Pancreas (tissue), 10 donors: ENCODE measurements at regions not wholly inside any gene's neighbourhood (a gene's known extent, or its start where the extent isn't known, plus 50 kb on each side); places are given as distances from the start of the nearest gene placed in this dataset.

Experiments
- ATAC-seq, 4 donors: fragments of 200-7000 bp; cut with Tn5 transposase; one replicate each; pipeline versions ENCODE4 v1.8.0 to v1.9.1; 2020; ENCODE audit warnings: mild to moderate bottlenecking in 4 of 4, moderate library complexity in 4 of 4
- DNase-seq, 6 donors: peaks; one replicate each; pipeline ENCODE4 v3.0.0-alpha.2; 2020
- FAIRE-seq: peaks from 2 replicates; lab custom pipeline; 2012; peaks lifted over from hg19 to GRCh38; lab: Jason Lieb, UNC
- H3K27ac ChIP-seq, 4 donors: fragments of 200-600 bp; sonication (generic); 1 replicate in 3 of 4; 2 replicates in 1 of 4; pipeline versions ENCODE4 v1.5.0 to v1.8.0; 2020
- H3K27me3 ChIP-seq, 4 donors: fragments of 200-600 bp; one replicate each; pipeline ENCODE4 v1.8.0; 2021
- H3K36me3 ChIP-seq, 3 donors: fragments of 200-600 bp; sonication (generic) in 1 of 3; one replicate each; pipeline versions ENCODE4 v1.5.0 to v1.8.0; 2020 to 2021
- H3K4me1 ChIP-seq, 3 donors: fragments of 200-600 bp; one replicate each; pipeline ENCODE4 v1.8.0; 2021
- H3K4me3 ChIP-seq, 4 donors: fragments of 200-600 bp; sonication (generic) in 2 of 4; one replicate each; pipeline versions ENCODE4 v1.5.0 to v1.8.0; 2020 to 2021
- H3K9me3 ChIP-seq, 4 donors: fragments of 200-600 bp; one replicate each; pipeline ENCODE4 v1.8.0; 2021
- CTCF ChIP-seq, 4 donors: fragments of 200-600 bp; sonication (generic) in 3 of 4; IDR thresholded peaks; one replicate each; pipeline versions ENCODE4 v1.5.0 to v1.8.0; 2021; ENCODE audit warnings: antibody characterized with exemption in 4 of 4
- WGBS, 2 donors: extraction: QIAGEN DNeasy Blood & Tissue Kit; methylation state at CpG; one replicate each; pipeline ENCODE4 v1.1.7; 2013; 5-methylcytosine and 5-hydroxymethylcytosine counted together
- intact Hi-C, 3 donors: fragments of 100-400 bp; cut with DNase I; formaldehyde crosslinking; loops; one replicate each; pipeline versions ENCODE4 v1.11.1 to v1.14.2; 2022
- donor health status: healthy with polysubstance abuse.
- donor health status: DM: no; HTN: no; CAD: no; lungs with moderate emphysema.
- donor health status: DM: no; HTN: no; CAD: no.
- donor health status: control.
- donor health status: control.
- donor health status: Bipolar disorder and iron deficiency.
- donor health status: DM: yes; HTN: yes; CAD: no.
- donor health status: DM: no; HTN: no; CAD: no.
- donor health status: DM: no; HTN: no; CAD: no.
- donor health status: DM: yes; HTN: yes; CAD: no.

GRCh38 chr5:145637396-145637795, 197.7 kb downstream of the PRELID2 start:
- intact Hi-C loops = no loop called here
- TF ChIP-seq CTCF (IDR thresholded peaks at IDR 0.05) = no peak
- H3K27me3 ChIP-seq = no peaks in the 10 kb centered on the region

GRCh38 chr5:145636371-145636770, 198.8 kb downstream of the PRELID2 start:
- Histone ChIP-seq H3K4me3 (no peak overlapping the region), H3K27me3 (no peaks in the 10 kb centered on the region), H3K36me3 (no peaks in the 10 kb centered on the region), H3K4me1 (peaks cover 0 to 4% (median 0%) of the 10 kb centered on the region in 3 donors), H3K9me3 (no peaks in the 10 kb centered on the region), H3K27ac (no peak overlapping the region)
- ATAC-seq (no peak), DNase-seq (no peak), FAIRE-seq (no peak)
- TF ChIP-seq CTCF (IDR thresholded peaks at IDR 0.05) = no peak
- intact Hi-C loops = no loop called here

More at GRCh38 chr5:145637396-145637795, 197.7 kb downstream of the PRELID2 start:
- DNase-seq = no peak
- no peak overlapping the region for H3K27ac ChIP-seq
- H3K4me3 ChIP-seq = no peak overlapping the region
- no peak for FAIRE-seq
- no peaks in the 10 kb centered on the region for H3K9me3 ChIP-seq
- no peak for ATAC-seq
- H3K36me3 ChIP-seq = no peaks in the 10 kb centered on the region
- H3K4me1 ChIP-seq = peaks cover 0 to 4% (median 0%) of the 10 kb centered on the region in 3 donors

GRCh38 chr5:145633474-145633873, 201.7 kb downstream of the PRELID2 start:
- DNase-seq (no peak), ATAC-seq (no peak)
- no peak overlapping the region for H3K27ac ChIP-seq

GRCh38 chr5:145632701-145633100, 202.4 kb downstream of the PRELID2 start:
- peaks cover 0 to 4% (median 0%) of the 10 kb centered on the region in 3 donors for H3K4me1 ChIP-seq
- intact Hi-C loops = no loop called here
- DNase-seq = no peak
- WGBS, 2 donors = 75 to 80% methylated on average over 1 of the region's 1 CpG
- H3K27ac ChIP-seq = no peak overlapping the region
- no peaks in the 10 kb centered on the region for H3K27me3 ChIP-seq
- ATAC-seq = no peak
- no peak for FAIRE-seq
- no peaks in the 10 kb centered on the region for H3K36me3 ChIP-seq
- no peak overlapping the region for H3K4me3 ChIP-seq
- H3K9me3 ChIP-seq = no peaks in the 10 kb centered on the region
- TF ChIP-seq CTCF (IDR thresholded peaks at IDR 0.05) = no peak

More at GRCh38 chr5:145633474-145633873, 201.7 kb downstream of the PRELID2 start:
- WGBS, 2 donors = 93 to 95% methylated on average over 3 of the region's 3 CpGs
- Histone ChIP-seq H3K9me3 (no peaks in the 10 kb centered on the region), H3K27me3 (no peaks in the 10 kb centered on the region), H3K4me1 (peaks cover 0 to 4% (median 0%) of the 10 kb centered on the region in 3 donors), H3K4me3 (no peak overlapping the region), H3K36me3 (no peaks in the 10 kb centered on the region)
- no peak for TF ChIP-seq CTCF (IDR thresholded peaks at IDR 0.05)
- intact Hi-C loops = no loop called here
- FAIRE-seq = no peak

- Histone ChIP-seq H3K36me3 (no peaks in the 10 kb centered on the region), H3K9me3 (no peaks in the 10 kb centered on the region), H3K27ac (no peak overlapping the region), H3K4me1 (no peaks in the 10 kb centered on the region), H3K4me3 (no peak overlapping the region), H3K27me3 (no peaks in the 10 kb centered on the region)
- ATAC-seq (no peak), DNase-seq (no peak), FAIRE-seq (no peak)
- TF ChIP-seq CTCF (IDR thresholded peaks at IDR 0.05) = no peak
- intact Hi-C loops = no loop called here
- 81 to 92% methylated on average over 3 of the region's 3 CpGs for WGBS, 2 donors
Measured at GRCh38 chr5:145629047-145629446, 206.1 kb downstream of the PRELID2 start.
